ENCODE measurements at regions not wholly inside any gene's neighbourhood (a gene's known extent, or its start where the extent isn't known, plus 50 kb on each side); places are given as distances from the start of the nearest gene placed in this dataset.

GRCh38 chr1:37246631-37247030, 212.3 kb upstream of the GRIK3 start:
- TF ChIP-seq EZH2 (IDR thresholded peaks at IDR 0.05; ENCODE audit: borderline replicate concordance, insufficient read depth, low read depth, low read length, poor library complexity, severe bottlenecking) (no peak), CTCF (IDR thresholded peaks at IDR 0.05) (no peak)
